RPMI8226 (cell line): ENCODE measurements at regions not wholly inside any gene's neighbourhood (a gene's known extent, or its start where the extent isn't known, plus 50 kb on each side); places are given as distances from the start of the nearest gene placed in this dataset.

ENCODE experiments used
- DNase-seq: peaks from one replicate; pipeline ENCODE4 v3.0.0-alpha.2; 2015

- DNase-seq = no peak
Observed at GRCh38 chr3:73727117-73727821, 102.5 kb upstream of the PDZRN3 start.

- DNase-seq = no peak
Observed at GRCh38 chr3:73723596-73723995, 98.9 kb upstream of the PDZRN3 start.

DNA sequence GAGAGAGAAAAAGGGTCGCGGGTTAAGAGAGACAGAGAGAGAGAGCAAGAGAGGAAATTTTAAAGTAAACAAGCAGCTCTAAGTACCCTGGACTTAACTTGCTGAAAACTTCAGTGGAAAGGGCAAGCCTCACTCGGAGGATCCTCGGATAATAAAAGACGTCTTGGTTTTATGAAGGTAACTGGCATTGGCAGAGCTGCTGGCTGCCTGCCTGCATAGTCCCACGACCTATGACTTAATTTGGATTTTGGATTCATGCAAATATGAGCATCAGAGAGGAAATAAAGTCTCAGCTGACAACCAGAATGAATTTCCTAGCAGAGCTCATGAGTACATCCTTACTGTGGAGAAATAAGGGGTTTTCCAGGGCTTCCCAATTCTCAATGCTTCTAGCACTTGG, 95.1 kb upstream of the PDZRN3 start:
- no peak for DNase-seq

DNA sequence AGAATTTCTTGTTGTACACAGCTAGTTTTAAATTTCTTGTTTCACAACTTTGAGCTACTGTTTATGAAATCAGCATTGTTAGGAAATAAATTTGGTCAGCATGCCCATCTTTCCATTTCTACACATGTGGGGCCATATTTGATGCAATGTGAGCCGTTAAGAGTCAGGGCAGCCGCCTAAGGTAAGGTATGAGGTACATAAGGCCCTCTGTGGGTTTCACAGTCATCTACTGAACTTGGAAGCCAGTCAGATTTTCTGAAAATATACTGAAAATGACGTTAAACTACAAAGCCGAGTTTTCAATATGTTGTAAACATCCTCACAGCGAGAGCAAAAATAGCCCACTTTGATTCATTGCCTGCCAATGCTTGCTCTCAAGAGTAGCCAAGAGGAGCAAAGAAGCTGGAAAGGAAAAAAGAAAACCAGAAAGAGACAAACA, 94.7 kb upstream of the PDZRN3 start:
- DNase-seq = no peak

DNA sequence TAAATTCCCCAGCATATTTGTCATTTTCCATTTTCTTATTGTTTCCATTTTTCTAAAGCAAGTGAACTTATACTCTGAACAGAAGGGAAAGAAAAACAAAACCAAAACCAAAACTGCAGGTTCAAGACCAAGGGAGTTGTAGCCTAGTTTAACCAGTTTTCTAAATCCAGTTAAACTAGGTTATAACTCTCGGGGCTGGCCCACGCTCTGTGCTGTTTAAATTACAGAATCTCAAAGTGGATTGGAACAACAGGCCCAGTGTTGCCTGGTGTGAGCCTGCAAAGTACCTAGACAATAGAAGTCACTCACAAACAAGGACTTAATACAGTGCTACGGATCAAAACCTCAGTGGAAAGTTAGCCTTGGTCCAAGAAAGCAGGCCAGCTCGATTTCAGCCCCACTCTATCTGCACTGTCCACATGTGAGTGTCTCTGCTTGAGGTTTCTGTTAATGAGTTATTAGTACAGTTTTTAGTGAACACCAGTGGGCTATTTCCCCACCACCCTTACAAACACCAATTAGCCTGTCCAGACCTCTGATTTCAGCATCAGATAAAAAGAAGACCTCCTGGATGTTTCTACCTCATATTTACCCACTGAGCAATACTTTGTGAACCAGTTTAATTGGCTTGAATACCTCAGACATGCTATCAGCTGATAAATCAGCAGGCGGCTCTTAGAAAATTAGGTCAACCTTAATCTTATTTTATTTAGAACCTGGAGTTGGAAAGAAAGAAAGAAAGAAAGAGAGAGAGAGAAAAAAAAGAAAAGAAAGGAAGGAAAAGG, 93.8 kb upstream of the PDZRN3 start:
- DNase-seq = no peak

- DNase-seq = no peak
Observed at GRCh38 chr3:73716418-73716817, 91.7 kb upstream of the PDZRN3 start.

GRCh38 chr3:73710340-73710739, 85.6 kb upstream of the PDZRN3 start:
- no peak for DNase-seq

GRCh38 chr3:73709712-73710111, 85.0 kb upstream of the PDZRN3 start:
- no peak for DNase-seq

- no peak for DNase-seq
Observed at GRCh38 chr3:73708956-73709355, 84.2 kb upstream of the PDZRN3 start.

- no peak for DNase-seq
Observed at GRCh38 chr3:73707772-73708171, 83.0 kb upstream of the PDZRN3 start.

GRCh38 chr3:73706771-73707170, 82.0 kb upstream of the PDZRN3 start:
- DNase-seq = no peak

DNA sequence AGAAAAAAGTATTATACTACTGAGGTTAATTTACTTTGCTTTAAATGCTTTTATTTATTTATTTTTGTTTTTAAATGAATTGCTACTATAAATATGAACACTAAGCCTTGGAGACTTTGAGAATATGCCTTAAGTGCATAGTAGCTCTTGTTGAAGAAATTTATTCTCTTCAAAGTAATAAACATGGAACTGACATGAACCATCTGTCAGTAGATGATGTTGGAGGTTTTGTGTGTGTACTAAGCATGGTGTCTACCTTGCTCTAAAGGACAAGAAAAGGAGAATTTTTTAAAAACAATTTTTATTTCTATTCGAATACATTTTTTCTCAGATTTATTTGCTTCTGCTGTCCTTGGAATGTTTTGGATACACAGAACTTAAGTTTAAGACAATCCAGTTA, 81.1 kb upstream of the PDZRN3 start:
- DNase-seq = no peak

- DNase-seq = no peak
Observed at GRCh38 chr3:73699327-73699726, 74.6 kb upstream of the PDZRN3 start.

DNA sequence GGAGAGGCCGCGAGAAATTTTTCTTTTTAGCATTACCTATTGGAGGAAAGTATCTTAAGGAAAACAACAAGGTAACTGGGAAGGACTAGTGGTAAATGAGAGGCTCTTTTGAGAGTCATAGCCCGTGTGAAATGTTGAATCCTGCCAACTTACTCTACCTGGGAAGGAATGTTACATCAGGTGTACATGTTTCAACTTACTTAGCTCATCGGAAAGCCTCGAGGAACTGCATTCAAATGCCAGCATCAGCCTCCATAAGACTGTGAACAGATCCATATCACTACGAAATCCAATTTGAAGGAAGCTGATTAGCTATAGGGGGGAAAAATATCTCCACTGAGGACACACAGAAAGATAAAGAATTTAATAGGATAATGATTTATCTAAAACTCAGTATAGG, 72.3 kb upstream of the PDZRN3 start:
- DNase-seq = no peak

- DNase-seq = no peak
Observed at GRCh38 chr3:73695841-73696240, 71.1 kb upstream of the PDZRN3 start.

DNA sequence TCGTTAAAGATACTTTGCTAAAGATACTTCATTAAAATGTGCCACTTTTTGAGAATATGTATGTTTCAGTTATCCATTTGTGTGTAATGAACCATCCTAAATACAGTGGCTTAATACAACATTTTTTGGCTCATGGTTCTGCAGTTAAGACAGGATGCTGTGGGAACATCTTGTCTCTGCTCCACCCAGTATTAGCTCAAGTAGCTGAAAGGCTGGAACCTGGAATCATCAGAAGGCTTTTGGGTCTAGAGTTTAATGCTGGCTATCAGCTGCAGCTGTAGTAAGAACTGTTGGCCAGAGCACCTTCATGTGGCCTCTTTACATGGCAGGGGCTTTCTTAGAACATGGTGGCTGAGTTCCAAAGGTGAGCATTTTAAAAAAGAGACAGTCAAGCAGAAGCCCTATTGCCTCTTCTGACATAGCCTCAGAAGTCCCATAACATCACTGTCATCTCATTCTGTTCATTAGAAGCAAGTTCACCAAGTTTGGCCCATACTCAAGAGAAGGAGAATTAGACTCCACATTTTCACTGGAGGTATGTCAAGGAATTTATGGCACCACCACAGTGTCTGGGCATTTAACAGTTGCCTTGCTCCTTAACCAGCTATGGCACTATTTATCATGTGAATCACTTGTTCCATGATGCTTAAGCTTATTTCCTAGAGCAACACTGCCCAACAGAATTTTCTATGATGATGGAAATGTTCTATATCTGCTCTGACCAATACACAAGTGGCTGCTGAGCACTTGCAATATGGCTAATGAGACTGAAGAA, 70.4 kb upstream of the PDZRN3 start:
- DNase-seq = no peak

DNA sequence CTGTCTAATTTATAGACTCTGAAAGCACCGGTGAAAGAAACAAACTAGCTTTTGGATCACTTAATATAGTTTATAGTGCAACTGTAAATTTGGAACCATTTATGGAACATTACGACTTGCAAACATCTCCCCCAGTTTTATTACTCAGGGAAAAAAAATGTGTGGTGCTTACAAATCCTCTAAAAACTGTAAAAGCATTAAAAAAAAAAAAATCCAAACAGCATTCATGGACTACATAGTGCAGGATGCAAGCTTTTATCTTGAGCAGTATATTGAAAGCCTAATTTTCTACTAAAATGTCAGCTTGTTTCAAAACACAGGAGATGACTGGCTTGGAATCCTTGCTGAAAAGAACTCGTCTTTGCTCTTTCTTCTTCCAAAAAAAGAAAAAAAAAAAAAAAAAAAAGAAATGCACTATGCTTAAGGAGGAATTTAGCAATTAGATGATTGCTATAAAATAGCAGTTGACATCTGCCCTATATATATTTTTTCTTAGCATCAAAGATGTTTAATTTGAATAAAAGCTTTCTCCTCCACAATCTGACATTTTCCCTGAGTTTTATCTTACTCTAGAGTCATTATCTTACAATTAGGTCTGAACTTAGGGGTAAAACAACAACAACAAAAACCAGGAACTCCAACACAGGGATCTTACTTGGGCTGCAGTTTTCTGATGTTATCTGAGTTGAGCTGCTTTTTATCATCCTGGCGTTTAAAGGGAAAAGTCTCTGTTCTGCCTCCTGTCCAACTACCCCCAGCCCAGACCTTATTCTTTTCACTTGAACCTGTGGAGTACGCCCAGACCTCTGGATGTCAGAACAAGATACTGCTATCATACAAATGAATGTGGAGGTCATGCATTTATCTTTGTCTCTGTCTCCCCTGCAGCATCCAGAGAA, 62.6 kb upstream of the PDZRN3 start:
- no peak for DNase-seq

DNA sequence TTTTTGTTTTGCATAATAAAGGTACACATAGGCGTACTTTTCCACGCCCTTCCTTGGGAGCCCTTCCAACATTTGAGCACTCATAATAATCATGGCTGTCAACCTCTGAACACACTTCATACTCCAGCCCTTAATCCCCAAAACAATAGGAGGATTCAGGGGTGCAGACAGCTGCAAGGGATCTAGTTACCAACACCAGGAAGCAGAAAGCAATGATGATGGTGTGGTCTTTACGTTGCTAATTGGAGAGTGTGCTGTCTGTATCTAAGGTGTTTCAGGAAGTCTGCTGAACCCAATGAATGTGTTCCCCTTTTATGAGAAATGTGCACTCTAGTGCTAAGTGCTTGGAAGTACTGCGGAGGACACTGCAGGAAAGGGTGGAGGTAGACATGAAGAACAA, 60.3 kb upstream of the PDZRN3 start:
- no peak for DNase-seq

DNA sequence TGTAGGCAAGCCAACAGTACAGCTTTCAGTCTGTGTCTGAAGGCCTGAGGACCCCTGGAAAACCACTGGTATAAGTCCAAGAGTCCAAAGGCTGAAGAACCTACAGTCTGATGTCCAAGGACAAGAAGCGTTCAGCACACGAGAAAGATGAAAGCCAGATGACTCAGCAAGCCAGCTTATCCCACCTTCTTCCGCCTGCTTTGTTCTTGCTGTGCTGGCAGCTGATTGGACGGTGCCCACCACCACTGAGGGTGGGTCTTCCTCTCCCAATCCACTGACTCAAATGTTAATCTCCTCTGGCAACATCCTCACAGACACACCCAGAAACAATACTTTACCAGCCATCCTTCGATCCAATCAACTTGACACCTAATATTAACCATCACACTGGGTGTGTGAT, 59.0 kb upstream of the PDZRN3 start:
- no peak for DNase-seq

DNA sequence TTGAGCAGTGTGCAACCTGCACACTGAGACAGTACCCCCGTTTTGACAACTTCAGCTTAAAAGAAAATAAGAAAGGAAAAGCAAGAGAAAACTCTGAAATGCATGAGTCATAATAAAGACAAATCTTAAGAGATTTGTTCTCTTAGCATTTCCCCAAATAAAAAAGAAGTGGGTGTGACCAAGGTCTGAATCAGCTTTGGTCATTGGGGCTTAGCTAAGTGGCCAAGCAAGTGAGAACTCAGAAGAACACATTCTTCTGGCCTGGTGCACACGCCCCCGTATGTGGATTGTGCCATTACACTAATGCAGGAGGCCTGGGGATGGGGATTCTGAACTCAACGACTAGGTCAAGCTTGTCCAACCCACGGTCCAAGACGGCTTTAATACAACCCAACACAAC, 56.9 kb upstream of the PDZRN3 start:
- no peak for DNase-seq

DNA sequence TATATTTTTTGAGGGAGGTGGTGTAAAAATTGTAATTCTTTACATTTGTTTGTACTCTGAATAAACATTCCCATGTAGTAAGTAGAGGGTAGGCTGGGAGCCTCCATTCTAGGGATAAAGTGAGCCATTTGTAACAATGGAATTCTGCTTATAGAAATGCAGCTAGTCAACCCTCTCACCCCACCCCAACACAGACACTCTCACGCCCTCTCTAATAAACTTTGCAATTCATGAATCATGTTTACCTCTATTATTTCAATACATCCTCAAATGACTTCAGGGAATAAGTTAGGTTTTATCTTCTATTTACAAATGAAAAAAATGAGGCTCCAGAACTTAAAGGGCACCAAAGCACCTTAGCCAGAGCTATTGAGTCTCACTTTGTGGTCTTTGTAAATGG, 56.5 kb upstream of the PDZRN3 start:
- DNase-seq = no peak

DNA sequence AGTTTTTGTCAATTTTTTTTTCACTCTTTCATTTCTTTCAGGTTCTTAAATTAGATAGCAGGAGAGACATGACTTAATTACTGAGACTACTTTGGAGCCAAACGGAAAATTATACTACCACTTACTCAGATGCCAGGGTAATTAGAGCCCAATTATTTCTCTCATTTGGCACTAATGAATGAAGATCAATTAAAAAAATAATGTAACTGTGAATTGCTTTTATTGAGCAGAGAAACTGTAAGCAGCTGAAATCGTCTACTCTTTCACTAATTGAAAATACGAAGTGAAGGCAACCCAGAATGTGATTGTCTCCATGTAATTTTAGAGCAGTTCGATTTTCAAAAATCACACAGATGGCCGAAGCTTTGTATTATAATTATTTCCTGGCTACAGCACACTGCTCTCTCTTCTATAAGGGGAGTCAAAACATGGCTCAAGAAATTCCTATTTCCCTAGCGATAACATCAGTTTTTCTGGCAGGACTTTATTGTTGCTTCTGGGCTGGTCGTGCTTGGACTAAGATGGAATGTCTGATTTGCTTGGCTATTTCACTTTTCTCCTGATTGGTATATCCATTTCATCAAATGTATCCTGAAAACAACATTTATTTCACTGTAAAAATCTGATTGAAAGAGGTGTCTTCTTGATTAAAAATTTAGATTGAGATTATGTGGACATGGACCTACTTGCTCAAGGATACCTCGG, 55.8 kb upstream of the PDZRN3 start:
- no peak for DNase-seq
